ENCODE measurements at regions not wholly inside any gene's neighbourhood (a gene's known extent, or its start where the extent isn't known, plus 50 kb on each side); places are given as distances from the start of the nearest gene placed in this dataset.

DNA sequence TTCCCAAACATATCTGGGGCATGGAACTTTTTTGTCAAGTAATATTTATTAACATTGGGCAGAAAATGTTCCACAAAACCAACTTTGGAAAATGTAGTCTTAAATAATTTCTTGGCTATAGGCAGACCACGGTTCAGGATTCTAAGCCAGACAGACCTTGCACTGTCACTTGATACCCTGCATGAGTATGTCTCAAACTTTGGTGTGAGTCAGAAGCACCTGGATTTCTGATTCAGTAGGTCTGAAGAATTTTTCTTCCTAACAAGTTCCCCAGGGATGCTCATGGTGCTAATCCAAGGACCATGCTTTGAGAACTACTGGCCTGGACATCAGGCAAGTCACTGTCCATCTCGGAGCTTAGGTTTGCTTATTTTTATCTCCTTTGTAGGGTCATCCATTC is 562.0 kb downstream of the PLPP3 start:
- no peak for DNase-seq

DNA sequence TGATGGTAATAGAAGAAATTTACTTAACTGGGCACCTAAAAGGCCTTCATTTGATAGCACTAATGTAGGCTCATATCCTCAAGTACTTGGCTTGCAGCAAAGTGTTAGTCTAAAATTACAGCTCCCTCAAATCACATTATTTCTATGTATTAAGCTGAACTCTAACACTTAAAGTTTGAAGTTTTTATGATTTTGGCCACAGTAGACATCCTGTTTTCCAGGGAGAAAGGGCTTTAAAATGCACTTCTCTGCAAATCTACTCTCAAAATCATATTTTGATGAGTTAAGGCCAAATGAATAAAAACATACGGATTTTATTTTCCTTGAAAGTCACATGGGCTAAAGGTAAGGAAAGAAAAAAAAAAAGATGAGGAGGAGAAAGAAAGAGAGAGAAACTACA is 575.5 kb downstream of the PLPP3 start:
- DNase-seq: no peak

DNA sequence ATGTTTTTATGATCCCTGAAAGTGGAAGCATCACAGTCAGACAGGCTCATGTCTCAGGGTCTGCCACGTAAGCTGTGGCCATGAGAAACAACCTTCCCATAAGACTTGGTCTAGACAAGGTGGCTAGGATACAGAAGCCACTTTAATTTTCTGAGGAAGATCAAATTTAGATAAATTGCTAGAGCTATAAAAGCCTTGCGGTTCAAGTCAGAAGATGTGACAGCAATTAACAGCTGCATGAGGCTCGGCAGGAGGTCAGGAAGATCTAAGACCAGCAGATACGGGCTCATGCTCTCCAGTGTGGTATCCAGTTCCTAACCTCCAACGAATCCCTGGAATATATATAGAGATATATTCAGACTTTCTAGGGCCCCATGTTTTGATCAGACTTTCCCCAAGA is 577.1 kb downstream of the PLPP3 start:
- DNase-seq: no peak

DNA sequence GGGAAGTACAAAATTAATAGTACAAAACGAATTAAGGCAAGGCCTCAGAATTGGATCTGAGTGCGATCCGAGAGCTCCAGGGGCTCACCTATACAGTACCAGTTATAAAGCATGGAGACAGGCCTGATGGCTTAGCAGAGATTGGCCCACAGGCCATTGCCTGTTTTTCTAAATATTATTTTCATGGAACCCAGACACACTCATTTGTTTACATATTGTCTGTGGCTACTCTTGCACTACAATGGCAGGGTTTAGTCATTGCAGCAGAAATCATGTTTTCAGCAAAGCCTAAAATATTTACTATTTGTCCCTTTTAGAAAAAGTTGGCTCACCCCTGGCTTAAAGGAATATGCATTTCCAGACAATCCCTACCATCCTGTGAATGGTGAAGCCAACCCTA is 578.9 kb downstream of the PLPP3 start:
- DNase-seq: no peak

DNA sequence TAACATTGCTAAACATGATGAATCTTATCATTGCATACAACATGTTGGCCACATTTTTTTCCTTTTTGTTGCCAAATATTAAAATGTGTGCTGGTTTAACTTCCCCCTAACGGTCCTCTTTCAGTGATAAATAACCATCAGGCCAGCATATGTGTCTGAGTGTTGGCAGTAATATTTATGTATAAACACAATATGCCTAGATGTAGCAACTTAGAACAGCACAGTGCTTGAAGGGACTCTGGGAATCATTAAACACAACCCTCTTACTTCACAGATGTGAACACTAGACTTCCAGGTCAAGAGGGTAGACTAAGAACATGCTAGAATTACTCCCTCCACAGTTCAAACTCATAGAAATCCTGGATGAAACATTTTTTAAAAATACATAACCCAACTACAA is 581.8 kb downstream of the PLPP3 start:
- no peak for DNase-seq

DNA sequence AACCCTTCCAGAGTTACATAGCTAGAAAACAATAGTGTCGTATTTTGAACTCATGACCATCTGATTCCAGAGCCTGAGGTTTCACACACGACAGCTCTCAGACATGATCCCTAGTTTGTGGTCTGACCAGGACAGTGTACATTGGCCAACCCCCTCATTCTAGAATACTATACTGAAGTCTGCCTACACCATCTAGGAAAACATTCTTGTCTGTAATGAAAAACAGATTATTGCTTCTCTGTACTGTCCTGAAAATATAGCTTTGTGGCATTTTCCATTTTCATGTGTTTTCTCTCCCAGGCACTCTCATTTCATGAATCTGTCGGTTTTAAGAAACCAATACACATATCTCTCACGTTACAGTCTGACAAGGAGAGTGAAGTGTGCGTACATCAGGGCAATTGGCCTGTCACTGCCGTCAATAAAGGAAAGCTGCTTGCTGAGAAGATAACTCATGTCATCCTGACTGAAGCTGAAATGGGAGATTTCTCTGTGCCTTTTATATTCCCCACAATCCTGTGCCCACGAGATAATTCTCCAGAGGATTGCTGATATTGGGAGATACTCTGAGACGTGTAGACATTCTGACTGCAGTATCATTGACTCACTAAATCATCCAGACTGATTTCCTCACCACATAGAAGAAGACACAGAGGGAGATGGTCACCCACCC is 585.6 kb downstream of the PLPP3 start:
- DNase-seq: no peak

DNA sequence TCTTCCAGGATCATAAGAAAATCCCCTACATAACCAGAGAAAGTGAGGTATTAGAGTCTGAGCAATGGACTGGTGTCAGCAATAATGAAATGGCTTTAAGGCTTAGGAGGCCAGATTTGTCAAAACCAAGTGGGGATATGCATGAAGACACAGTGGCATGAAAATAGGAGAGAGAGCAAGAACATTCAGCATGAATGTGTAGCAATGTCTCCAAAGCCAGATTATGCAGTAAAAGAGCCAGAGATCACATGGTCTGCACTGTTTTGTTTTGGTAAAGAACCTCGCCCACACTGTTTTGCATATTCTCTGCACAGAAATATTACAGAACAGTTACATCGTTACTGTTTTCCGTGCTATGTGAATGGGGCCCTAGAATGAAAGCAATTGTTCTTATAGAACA is 589.4 kb downstream of the PLPP3 start:
- DNase-seq: no peak

DNA sequence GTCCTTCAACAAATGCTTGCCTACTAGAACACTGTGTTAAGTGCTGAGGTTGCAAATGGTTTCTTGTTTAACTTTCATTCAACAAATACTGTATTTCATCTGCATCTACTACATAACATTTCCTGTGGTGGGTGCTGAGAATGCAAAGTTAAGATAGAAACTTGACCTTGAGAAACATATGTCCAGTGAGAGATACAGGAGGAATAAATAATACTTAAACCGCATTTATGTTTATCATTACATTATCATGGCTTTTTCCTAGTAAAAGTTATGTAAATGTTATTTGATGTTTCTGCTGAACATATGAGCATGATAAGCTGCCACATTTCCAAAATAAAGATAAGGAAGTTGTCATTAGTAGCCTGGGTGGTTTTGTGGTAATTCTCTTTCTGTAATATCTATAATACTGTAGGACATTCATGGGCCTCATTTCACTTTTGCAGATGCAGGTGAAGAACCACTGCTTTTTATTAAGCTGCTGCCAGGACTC is 590.4 kb downstream of the PLPP3 start:
- DNase-seq: no peak

DNA sequence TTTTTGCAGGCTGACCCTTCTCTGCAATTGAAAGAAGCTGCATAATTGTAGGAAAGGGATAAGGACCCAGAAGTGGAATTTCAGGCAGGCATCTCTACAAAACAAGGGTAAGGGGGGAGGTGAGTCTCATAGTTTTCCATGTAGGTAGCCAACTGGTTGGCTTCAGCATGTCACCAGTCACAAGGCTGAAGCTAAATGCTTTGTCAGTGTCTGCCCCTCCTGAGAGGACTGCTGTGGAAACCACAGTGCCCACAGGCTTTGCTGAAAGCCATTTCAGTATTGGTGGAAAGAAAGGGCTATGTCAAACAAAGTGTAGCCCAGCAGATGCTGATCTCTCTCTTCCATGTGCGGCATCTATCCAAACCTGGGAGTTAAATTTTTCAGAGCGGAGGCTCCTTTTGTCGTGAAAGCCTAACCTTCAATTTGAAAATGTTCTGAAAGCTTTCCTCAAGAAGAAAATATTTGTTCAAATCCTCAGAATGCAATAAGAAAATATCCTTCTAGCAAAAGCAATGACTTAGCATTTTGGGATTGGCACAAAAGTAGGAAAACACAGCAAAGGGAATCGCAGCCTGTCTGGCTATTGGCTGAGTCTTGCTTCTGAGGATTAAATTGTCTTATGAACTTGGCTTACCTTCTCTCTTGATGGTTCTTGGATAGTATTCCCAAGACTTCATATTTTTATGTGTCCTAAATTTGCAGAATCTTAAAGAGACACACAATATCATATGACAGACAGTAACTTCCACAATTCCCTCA is 591.7 kb downstream of the PLPP3 start:
- no peak for DNase-seq

DNA sequence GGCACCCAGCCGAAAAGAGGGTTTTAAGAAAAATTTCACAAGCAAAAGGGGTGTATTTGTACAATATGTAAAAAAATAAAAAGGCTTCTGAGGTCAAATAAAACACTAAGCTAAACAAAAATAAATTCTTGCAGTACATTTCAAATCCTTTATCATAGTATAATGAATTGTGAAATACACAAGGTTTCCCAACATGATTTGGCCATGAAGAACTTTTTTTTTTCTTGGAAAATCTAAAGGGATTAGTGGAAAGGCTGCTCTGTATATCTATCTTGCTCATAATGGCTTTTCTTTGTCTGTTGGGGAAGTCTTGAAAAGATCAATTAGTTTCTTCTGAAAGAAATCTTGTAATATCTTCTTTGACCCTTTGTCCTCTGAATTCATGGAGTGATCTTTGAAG is 593.4 kb downstream of the PLPP3 start:
- no peak for DNase-seq

DNA sequence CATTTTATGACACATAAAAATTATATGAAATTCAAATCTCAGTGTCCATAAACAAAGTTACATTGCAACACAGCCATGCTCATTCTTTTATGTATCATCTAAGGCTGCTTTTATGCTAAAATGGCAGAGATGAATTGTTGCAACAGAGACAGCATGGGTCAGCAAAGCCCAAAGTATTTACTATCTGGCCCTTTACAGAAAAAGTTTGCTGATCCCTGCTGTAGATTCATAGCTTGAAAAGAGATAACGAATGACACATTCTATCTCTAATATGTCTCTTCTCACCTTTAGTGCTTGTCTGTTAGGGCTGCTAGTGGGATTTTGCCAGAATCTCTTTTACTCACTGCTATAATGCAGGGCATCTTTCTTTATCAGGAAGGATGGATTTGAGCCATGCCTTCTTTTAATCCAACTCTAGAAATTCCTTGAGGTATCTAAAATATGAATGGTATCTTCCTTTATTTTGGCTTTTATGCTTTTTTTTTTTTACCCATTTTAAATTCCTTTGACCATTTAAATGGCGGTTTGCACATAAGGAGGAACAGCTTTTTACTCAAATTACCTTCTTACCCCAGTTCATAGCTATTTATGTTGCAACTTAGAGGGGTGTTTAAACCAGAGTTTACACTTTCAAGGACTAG is 598.2 kb downstream of the PLPP3 start:
- no peak for DNase-seq

DNA sequence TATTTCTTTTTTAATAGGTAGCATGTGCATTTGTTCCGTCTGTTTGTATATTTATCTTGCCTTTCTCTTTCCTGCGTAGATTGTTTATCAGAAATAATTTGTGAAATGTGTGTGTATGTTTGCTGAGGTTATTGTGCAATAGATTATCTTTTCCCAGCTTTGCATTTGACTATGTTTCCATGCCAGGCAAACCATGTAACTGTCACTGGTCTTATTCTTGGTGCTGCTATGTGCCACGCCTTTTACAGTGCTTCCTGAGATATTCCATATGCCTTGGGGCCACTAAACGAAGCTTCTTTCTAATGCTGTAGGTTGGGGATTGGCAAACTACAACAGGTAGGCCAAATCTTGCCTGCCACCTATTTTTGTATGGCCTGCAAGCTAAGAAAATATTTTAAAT is 598.8 kb downstream of the PLPP3 start:
- DNase-seq: no peak

DNA sequence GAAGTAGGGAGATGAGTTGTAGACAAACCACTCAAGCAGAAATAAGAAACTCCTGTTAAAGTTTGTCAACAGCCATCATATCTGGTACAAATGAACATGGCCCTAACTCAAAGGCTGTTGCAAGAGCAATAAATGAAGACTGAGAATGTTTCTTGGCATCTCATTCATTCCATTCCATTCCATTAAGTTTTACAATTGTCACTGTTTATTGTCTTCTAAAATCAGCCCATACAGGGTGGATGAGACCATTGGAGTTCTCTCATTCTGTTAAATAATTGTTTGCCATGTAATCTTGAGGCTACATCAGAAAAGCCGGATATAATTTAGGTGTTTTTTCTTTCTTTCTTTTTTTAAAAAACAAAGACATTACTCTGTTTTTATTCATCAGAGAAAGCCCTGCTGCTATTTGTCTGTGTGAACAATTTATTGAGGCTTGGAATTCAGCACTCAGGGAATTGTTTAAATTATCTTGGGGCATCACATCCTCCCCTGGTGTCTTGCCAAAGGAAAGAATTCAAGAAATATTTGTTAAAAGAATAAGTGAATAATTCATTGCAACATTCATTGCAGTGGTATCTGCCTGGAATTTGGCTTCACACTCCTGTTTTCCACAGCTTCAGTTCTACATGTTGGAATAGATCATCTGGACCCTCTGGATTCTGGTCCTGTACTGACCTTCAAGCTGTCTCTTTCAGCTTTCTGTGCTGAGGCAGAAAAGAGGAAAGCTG is 604.5 kb downstream of the PLPP3 start:
- DNase-seq: no peak

DNA sequence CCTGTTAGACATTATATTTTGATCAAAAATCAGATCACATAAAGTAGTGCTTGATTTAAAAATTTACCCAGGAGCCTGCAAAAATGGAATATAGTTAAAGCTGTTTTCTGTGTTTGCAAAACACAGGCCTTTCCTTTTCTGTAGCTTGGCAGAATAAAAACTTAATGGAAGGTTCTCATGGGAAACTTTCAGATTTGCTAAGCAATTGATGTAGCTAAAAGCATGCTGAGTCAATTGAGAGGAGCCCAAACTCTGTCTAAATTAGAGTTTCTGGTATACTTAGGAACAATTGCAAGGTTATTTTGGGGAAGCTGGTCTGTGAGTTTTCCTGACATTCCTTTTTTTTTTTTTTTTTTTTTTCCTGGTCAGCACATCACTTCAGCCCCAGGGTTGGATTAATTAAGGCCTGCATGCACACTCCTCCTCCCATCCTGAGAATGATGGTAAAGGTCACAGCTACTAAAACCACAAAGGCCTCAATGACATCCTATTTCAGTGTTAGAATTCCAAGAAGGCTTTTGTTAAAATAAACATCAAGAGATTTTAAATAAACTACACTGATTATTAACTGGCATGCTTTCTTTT is 608.7 kb downstream of the PLPP3 start:
- DNase-seq: no peak

DNA sequence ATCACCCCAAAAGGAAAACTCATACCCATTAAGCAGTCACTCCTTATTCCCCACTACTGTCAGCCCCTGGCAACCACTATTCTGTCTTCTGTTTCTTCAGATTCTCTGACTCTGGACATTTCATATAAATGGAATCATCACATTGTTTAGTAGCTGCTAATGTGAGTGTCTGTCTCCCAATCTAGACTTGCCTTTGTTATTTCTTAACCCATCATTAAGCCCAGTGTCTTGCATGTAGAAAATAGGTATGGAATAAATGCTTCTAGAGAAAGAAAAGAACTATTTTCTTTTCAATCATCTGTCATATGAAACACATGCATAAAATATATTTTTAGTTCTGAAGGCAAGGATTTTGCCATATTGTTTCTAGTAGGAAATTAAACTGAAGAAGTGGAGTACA is 610.0 kb downstream of the PLPP3 start:
- DNase-seq: no peak

DNA sequence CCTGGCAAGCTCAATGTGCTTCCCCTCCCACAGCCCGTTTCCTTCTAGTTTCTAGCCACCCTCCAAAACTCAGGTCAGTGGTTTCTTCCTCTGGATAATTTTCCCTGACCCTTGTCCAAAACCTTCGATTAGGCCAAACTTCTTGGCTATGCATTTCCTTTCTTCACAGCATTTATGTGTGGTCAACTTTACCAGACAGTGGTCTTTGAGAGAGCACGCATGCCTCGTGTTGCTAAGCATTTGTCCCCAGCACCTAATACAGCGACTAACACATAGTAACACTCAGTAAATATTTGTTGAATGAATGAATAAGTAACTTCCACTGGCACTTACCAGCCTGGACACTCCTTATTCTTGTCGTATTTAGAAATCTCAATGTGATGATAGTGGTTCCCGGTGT is 610.7 kb downstream of the PLPP3 start:
- DNase-seq: no peak

DNA sequence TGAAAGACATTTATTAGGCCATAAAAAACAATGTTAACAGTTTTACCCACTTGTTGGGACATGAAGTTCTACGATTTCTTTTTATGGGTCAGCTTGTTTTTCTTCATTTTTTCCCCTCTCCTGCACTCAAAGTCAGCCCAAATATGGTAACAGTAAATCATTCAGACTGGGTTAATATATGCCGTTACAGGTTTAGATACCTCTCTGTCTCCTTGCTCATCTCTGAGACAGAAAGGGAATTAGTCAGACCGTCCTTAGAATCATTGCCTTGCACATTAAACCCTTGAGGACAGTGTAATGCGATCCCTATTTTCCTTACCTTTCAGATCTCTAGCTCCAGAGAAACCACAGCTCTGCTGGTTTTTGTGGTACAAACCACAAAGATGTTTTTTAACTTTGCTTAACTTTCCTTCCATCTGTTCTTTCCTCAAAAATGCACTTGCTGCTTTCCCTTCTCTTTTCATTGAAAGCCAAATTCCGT is 613.3 kb downstream of the PLPP3 start:
- DNase-seq: no peak

DNA sequence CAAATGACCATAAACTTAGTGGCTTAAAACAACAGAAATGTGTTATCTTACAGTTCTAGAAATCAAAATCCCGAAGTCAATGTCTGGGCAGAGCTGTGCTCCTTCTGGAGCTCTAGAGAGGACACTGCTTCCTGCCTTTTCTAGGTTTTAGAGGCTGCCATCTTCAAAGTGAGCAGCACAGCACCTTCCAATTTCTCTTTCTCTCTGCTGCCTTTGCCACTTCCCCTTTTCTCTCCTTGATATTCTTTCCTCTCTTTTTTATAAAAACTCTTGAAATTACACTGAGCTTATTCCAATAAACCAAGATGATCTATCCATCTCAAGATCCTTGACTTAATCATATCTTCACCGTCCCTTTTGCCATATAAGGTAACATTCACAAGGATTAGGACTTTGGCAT is 616.9 kb downstream of the PLPP3 start:
- DNase-seq: no peak

DNA sequence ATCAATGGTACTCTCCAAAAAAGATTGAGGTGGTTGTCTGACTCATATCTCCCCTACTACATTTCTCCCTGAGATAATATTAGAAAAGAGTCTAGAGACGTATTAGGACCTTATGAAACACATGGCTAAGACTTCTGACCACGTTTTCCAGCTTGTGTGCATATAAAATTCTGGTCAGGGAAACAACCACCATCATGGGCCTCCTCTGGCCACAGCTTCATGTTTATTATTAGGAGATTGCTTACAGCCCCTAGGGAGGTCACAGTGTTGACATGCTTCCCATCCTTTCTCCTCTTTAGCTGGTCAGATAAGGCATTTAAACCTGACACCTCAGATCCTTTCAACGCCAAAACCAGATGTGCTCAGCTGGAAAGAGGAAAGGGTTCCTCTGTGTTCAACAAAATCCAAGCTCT is 620.2 kb downstream of the PLPP3 start:
- no peak for DNase-seq

DNA sequence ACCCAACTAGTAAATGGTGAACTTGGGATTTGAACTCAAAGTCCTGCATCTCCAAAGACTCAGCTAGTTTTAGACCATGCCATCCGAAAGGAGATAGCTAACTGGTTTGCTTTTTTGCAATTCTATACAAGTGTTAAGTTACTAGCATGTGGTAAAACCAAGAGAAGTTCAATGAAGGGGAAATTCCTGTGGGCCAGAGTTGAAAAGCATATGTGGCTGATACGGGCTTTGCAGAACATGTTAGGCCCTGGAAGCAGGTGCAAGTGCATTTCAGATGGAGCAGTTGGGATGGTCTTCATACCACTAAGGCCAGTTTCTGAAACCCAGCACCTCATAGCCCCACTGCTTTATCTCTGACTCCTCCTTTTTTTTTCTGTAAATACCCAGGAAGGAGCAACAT is 620.9 kb downstream of the PLPP3 start:
- DNase-seq: no peak

DNA sequence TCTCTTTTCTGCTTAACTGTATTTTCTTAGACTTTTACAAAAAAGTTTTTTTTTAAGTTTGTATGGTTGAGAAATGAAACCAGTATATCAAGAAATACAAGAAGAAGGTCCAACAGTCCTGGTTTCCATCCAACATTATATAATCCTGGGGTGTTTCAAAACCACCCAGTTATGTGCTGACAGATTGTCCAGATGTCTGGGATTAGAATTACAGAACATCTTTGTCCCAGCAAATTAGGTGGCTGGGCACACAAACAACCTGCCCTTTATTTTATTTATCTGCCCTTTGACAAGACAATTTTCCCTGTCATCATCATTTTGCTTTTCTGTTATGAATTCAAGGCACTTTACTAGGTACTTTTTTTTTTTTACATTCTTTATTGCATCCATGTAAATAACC is 622.1 kb downstream of the PLPP3 start:
- DNase-seq: no peak

DNA sequence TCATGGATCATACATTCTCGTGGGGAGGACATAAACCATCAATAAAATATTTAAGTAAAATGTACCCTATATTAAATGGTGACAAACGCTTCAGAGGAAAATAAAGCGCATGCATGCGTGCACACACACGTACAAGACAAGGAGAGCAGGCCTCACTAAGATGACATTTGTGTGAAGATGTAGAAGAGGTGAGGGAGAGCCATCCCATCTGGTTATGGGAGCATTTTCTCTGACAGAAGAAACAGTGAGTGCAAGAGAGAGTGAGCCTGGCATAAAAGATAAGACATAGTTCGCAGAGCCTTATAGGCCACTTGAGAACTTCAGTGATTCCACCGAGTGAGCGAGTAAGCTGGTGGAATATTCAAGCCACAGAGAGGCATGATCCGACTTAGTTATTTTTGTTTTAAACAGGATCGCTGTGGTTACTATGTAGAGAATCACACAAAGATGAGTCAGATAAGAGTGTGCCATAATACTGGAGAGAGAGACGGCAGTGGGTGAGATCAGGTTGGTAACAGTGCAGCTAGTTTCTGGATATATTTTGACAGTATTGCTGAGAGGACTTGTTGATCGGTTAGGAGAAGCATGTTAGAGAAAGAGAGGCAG is 624.2 kb downstream of the PLPP3 start:
- no peak for DNase-seq

DNA sequence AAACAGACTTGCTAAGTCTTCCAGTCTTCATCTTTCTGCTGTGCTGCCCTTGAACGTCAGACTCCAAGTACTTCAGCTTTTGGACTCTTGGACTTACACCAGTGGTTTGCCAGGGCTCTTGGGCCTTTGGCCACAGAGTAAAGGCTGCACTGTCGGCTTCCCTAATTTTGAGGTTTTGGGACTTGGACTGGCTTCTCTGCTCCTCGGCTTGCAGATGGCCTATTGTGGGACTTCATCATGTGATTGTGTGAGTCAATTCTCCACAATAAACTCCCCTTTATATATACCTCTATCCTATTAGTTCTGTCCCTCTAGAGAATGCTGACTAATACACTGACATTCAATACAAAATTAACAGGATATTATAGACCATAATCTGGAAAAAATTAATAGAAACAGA is 628.1 kb downstream of the PLPP3 start:
- no peak for DNase-seq

Data from activated naive CD4-positive, alpha-beta T cell (primary cell).